Pancreas (tissue), 10 donors: ENCODE measurements at regions not wholly inside any gene's neighbourhood (a gene's known extent, or its start where the extent isn't known, plus 50 kb on each side); places are given as distances from the start of the nearest gene placed in this dataset.

ENCODE experiments used
- ATAC-seq, 4 donors: fragments of 200-7000 bp; cut with Tn5 transposase; one replicate each; pipeline versions ENCODE4 v1.8.0 to v1.9.1; 2020; ENCODE audit warnings: mild to moderate bottlenecking in 4 of 4, moderate library complexity in 4 of 4
- DNase-seq, 6 donors: peaks; one replicate each; pipeline ENCODE4 v3.0.0-alpha.2; 2020
- FAIRE-seq: peaks from 2 replicates; lab custom pipeline; 2012; peaks lifted over from hg19 to GRCh38; lab: Jason Lieb, UNC
- H3K27ac ChIP-seq, 4 donors: fragments of 200-600 bp; sonication (generic); 1 replicate in 3 of 4; 2 replicates in 1 of 4; pipeline versions ENCODE4 v1.5.0 to v1.8.0; 2020
- H3K27me3 ChIP-seq, 4 donors: fragments of 200-600 bp; one replicate each; pipeline ENCODE4 v1.8.0; 2021
- H3K36me3 ChIP-seq, 3 donors: fragments of 200-600 bp; sonication (generic) in 1 of 3; one replicate each; pipeline versions ENCODE4 v1.5.0 to v1.8.0; 2020 to 2021
- H3K4me1 ChIP-seq, 3 donors: fragments of 200-600 bp; one replicate each; pipeline ENCODE4 v1.8.0; 2021
- H3K4me3 ChIP-seq, 4 donors: fragments of 200-600 bp; sonication (generic) in 2 of 4; one replicate each; pipeline versions ENCODE4 v1.5.0 to v1.8.0; 2020 to 2021
- H3K9me3 ChIP-seq, 4 donors: fragments of 200-600 bp; one replicate each; pipeline ENCODE4 v1.8.0; 2021
- WGBS, 2 donors: extraction: QIAGEN DNeasy Blood & Tissue Kit; methylation state at CpG; one replicate each; pipeline ENCODE4 v1.1.7; 2013; 5-methylcytosine and 5-hydroxymethylcytosine counted together
- intact Hi-C, 3 donors: fragments of 100-400 bp; cut with DNase I; formaldehyde crosslinking; loops; one replicate each; pipeline versions ENCODE4 v1.11.1 to v1.14.2; 2022
- TF ChIP-seq, protein P1 (sequence below), 4 donors: fragments of 200-600 bp; sonication (generic) in 3 of 4; IDR thresholded peaks; one replicate each; pipeline versions ENCODE4 v1.5.0 to v1.8.0; 2021; ENCODE audit warnings: antibody characterized with exemption in 4 of 4
- donor health status: healthy with polysubstance abuse.
- donor health status: DM: no; HTN: no; CAD: no; lungs with moderate emphysema.
- donor health status: DM: no; HTN: no; CAD: no.
- donor health status: control.
- donor health status: control.
- donor health status: Bipolar disorder and iron deficiency.
- donor health status: DM: yes; HTN: yes; CAD: no.
- donor health status: DM: no; HTN: no; CAD: no.
- donor health status: DM: no; HTN: no; CAD: no.
- donor health status: DM: yes; HTN: yes; CAD: no.

DNA sequence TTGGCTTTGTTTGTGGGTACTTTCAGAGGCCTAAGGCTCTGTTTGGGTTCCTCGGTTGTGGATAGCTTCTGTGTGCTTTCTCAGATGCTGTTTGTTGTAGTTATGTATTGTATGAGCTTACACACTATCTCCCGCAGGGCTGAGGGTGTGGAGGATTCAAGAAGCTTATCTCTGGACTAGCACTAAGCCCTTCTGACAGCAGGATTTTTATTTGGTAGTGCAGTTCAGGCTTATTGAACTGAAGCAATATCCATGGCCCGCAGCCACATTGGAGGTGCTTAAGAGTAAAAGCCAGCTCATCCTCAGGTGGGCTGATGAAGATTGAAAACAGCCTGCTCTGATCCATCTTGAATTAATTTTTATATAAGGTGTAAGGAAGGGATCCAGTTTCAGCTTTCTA lies 128.2 kb downstream of the RASGEF1B start:
- H3K27me3 ChIP-seq: no peaks in the 10 kb centered on the region
- intact Hi-C loops: no loop called here
- TF ChIP-seq, protein P1, sequence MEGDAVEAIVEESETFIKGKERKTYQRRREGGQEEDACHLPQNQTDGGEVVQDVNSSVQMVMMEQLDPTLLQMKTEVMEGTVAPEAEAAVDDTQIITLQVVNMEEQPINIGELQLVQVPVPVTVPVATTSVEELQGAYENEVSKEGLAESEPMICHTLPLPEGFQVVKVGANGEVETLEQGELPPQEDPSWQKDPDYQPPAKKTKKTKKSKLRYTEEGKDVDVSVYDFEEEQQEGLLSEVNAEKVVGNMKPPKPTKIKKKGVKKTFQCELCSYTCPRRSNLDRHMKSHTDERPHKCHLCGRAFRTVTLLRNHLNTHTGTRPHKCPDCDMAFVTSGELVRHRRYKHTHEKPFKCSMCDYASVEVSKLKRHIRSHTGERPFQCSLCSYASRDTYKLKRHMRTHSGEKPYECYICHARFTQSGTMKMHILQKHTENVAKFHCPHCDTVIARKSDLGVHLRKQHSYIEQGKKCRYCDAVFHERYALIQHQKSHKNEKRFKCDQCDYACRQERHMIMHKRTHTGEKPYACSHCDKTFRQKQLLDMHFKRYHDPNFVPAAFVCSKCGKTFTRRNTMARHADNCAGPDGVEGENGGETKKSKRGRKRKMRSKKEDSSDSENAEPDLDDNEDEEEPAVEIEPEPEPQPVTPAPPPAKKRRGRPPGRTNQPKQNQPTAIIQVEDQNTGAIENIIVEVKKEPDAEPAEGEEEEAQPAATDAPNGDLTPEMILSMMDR (IDR thresholded peaks at IDR 0.05): no peak
- DNase-seq (no peak), FAIRE-seq (no peak), ATAC-seq (no peak)
- H3K36me3 ChIP-seq: no peaks in the 10 kb centered on the region
- 72 to 73% methylated on average over 3 of the region's 3 CpGs for WGBS, 2 donors
- no peaks in the 10 kb centered on the region for H3K9me3 ChIP-seq
- H3K27ac ChIP-seq: no peak overlapping the region
- H3K4me1 ChIP-seq: no peaks in the 10 kb centered on the region
- no peak overlapping the region for H3K4me3 ChIP-seq

DNA sequence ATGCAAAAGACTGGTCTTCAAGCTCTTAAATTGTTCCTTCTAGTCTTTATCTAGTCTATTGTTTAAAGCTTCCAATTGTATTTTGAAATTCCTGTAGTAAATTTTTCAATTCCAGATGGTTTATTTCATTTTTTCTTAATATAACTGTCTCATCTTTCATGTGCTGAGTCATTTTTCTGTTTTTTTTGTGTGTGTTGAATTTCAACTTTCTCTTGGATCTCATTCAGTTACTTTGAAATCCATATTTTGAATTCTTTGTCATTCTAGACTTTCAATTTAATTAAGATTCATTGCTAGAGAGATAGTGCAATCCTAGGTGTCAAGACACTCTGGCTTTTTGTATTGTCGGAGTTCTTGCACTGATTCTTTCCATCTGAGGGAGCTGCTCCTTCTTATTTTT lies 128.0 kb upstream of the PRKG2 start:
- WGBS, 2 donors: 90 to 94% methylated on average over 1 of the region's 1 CpG

DNA sequence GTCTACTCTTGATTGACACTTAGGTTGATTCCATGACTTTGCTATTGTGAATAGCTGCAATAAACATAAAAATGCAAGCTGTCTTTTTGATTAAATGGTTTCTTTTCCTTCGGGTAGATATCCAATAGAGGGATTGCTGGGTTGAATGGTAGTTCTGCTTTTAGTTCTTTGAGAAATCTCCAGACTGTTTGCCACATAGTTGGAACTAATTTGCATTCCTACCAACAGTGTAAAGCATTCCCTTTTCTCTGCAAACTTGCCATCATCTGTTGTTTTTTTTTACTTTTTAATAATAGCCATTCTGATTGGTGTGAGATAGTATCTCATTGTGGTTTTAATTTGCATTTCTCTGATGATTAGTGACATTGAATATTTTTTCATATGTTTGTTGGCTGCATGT lies 122.2 kb upstream of the PRKG2 start:
- FAIRE-seq: no peak

More for the DNA sequence above, 128.0 kb upstream of the PRKG2 start:
- no peak overlapping the region for H3K27ac ChIP-seq
- intact Hi-C loops: no loop called here
- no peaks in the 10 kb centered on the region for H3K9me3 ChIP-seq
- ATAC-seq (no peak), DNase-seq (no peak), FAIRE-seq (peak; percentile 82)
- TF ChIP-seq, protein P1 (IDR thresholded peaks at IDR 0.05): no peak
- no peak overlapping the region for H3K4me3 ChIP-seq
- no peaks in the 10 kb centered on the region for H3K27me3 ChIP-seq
- H3K4me1 ChIP-seq: no peaks in the 10 kb centered on the region
- H3K36me3 ChIP-seq: no peaks in the 10 kb centered on the region

DNA sequence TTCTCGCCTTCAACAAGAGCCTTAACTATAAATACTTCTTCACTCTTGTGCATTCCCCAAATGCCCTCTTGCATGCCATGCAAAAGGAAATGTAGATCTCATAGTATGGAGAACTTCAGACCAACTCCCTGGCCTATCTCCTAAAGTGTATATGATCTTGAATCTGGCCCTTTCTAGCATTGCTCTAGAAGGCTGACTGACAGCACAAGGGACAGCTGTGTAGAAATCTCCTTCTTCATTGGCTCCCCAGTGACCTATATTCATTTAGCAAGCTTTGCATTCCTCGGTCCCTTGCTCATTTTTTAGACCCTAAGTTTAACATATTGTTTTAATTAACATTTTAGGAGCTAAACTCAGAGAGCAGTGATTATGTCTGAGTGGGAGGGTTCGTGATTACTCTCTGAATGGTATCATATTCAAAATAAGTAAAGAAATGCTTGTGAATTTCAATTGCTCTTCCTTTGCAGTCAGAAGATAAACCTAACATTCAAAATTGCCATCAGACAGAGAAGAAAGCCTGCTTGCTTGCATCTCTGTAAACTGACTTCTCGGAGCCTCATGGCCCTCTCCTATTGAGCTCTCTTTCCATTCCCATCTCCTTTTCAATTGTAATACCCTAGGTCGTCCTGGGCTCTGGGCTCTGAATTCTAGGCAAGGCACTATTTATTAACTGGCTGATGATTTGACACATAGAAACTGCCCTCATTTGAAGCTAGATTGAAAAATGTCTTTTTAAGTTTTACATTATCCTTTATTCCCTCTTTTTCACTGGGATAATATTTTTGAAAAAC lies 120.3 kb upstream of the PRKG2 start:
- FAIRE-seq: no peak
- TF ChIP-seq, protein P1 (IDR thresholded peaks at IDR 0.05): no peak

More for the DNA sequence above, 122.2 kb upstream of the PRKG2 start:
- no peaks in the 10 kb centered on the region for H3K9me3 ChIP-seq
- no peaks in the 10 kb centered on the region for H3K36me3 ChIP-seq
- no peaks in the 10 kb centered on the region for H3K27me3 ChIP-seq
- intact Hi-C loops: no loop called here
- TF ChIP-seq, protein P1 (IDR thresholded peaks at IDR 0.05): no peak
- no peak overlapping the region for H3K27ac ChIP-seq
- DNase-seq (no peak), ATAC-seq (no peak)
- WGBS, 2 donors: 15 to 32% methylated on average over 1 of the region's 1 CpG
- H3K4me1 ChIP-seq: no peaks in the 10 kb centered on the region
- H3K4me3 ChIP-seq: no peak overlapping the region

DNA sequence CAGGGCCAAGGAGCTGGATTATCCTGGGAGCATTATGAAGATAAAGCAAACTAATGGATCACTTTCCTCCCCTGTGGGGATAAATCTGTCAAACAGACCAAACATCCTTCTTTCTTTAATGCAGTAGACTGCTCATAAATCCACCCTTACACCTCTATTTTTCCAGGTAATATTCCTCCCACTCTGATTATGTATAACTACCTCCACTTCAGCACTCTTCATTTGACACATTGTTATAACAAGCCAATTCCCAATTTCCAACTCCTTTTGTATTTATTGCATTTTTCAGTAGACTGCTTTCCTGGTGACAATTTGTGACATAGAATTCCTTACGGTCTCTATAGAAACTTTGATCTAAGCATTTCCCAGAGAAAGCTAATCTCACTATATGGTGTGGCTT lies 115.0 kb upstream of the PRKG2 start:
- FAIRE-seq (no peak), ATAC-seq (no peak), DNase-seq (no peak)
- no peaks in the 10 kb centered on the region for H3K27me3 ChIP-seq
- H3K36me3 ChIP-seq: no peaks in the 10 kb centered on the region
- no peaks in the 10 kb centered on the region for H3K9me3 ChIP-seq
- TF ChIP-seq, protein P1 (IDR thresholded peaks at IDR 0.05): no peak
- intact Hi-C loops: no loop called here
- H3K4me1 ChIP-seq: no peaks in the 10 kb centered on the region
- no peak overlapping the region for H3K4me3 ChIP-seq
- 41 to 95% methylated on average over 1 of the region's 1 CpG for WGBS, 2 donors
- no peak overlapping the region for H3K27ac ChIP-seq

More for the DNA sequence above, 120.3 kb upstream of the PRKG2 start:
- no peak overlapping the region for H3K27ac ChIP-seq
- intact Hi-C loops: no loop called here
- H3K4me3 ChIP-seq: no peak overlapping the region
- 78 to 82% methylated on average over 5 of the region's 5 CpGs for WGBS, 2 donors
- no peaks in the 10 kb centered on the region for H3K27me3 ChIP-seq
- DNase-seq (no peak), ATAC-seq (no peak)
- H3K36me3 ChIP-seq: no peaks in the 10 kb centered on the region
- H3K9me3 ChIP-seq: no peaks in the 10 kb centered on the region
- H3K4me1 ChIP-seq: no peaks in the 10 kb centered on the region
